Hematopoietic multipotent progenitor cell treated with erythropoietin and hydrocortisone succinate and interleukin-3 and kit ligand, for 15 days (in vitro differentiated cells): ENCODE measurements at regions not wholly inside any gene's neighbourhood (a gene's known extent, or its start where the extent isn't known, plus 50 kb on each side); places are given as distances from the start of the nearest gene placed in this dataset.
"Not testable (repeated sequence)": the region's sequence is repeated elsewhere in the genome, so short reads cannot be mapped to it uniquely, and the experiment has no call there.

ENCODE experiments used
- DNase-seq: peaks from one replicate; pipeline ENCODE4 v3.0.0-alpha.2; 2015; ENCODE audit warnings: low spot score

DNA sequence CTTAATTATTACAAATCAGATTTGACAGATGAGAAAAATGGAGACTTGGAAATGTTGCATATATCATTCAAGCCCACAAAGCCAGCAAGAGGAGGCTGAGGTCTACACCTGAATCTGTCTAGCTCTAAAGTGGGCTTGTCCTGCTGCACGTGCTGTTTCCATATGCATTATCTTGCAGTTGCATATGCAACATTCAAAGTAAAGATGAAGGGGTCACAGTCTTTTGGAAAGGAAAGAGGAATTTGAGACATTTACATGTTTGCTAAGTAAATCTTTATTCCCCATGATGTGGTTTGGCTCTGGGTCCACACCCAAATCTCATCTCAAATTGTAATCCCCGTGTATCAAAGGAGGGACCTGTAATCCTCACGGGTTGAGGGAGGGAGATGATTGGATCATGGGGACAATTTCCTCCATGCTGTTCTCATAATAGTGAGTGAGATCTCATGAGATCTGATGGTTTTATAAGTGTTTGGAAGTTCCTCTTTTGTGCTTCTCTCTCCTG, 98.3 kb downstream of the BACH1 start:
- no peak for DNase-seq

- DNase-seq, result no peak
Observed at GRCh38 chr21:29403301-29403700, 104.6 kb downstream of the BACH1 start.

GRCh38 chr21:29403922-29404538, 105.3 kb downstream of the BACH1 start:
- no peak for DNase-seq

GRCh38 chr21:29405503-29406122, 106.9 kb downstream of the BACH1 start:
- DNase-seq, result no peak

GRCh38 chr21:29406385-29406784, 107.7 kb downstream of the BACH1 start:
- DNase-seq, result no peak

GRCh38 chr21:29407571-29407970, 108.8 kb downstream of the BACH1 start:
- no peak for DNase-seq

DNA sequence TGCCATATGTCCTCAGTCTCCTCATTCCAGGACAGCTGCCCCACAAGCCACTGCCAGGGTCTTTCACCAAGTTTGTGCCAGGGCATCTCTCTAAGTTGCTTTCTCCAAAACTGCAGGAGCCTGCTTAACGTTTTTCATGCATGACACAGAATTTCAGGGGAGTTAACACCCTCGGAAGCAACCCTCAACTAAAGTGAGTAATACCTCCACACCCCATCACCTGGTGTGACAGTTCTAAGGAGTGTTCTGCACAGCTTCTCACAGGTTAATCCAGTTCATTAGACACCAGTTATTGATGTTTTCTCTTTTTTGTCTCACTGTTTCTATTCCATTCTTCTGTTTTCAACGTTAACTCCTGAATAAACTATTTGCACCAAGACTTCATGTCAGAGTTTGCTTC, 115.0 kb downstream of the BACH1 start:
- no peak for DNase-seq

- no peak for DNase-seq
Observed at GRCh38 chr21:29416268-29416667, 117.5 kb downstream of the BACH1 start.

DNA sequence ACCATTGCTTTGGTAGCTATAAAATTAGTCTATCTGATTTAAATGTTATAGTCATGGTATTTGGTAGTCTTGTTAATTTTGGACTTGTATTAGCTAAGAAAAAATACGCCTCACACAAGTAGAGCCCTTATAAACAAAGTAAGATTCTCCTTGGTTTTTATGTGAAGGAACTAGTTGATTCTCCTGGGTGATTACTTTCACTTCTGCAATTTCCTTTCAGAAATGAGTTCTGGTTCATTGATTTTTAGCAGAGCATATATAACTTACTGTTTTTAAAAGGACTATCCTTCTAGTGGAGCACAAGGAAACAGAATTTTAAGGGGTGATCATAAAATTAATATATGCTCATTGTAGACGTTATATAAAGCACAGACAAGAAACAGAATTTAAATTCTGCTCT, 120.1 kb downstream of the BACH1 start:
- DNase-seq, result no peak

- no peak for DNase-seq
Observed at GRCh38 chr21:29419422-29419821, 120.7 kb downstream of the BACH1 start.

GRCh38 chr21:29423099-29423870, 124.6 kb downstream of the BACH1 start:
- no peak for DNase-seq

DNA sequence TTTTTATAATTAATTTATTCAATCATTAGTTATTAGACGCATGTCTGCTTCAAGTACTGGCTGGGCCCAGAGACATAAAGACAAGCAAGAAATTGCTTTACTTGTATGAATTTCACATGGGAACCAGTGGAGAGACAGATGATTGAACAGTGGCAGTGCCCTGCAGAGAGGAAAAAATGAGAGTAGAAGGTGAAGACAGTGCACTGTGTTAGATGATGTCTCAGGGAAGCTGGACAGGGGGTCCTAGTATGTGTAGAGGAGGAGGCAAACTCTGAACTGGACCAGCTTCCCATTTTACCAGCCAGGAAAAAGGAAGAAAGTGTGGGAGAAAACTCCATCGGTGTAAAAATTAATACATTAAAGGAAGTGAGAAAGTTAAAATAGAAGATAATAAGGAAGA, 126.0 kb downstream of the BACH1 start:
- DNase-seq, result no peak

GRCh38 chr21:29429218-29429617, 130.5 kb downstream of the BACH1 start:
- no peak for DNase-seq

DNA sequence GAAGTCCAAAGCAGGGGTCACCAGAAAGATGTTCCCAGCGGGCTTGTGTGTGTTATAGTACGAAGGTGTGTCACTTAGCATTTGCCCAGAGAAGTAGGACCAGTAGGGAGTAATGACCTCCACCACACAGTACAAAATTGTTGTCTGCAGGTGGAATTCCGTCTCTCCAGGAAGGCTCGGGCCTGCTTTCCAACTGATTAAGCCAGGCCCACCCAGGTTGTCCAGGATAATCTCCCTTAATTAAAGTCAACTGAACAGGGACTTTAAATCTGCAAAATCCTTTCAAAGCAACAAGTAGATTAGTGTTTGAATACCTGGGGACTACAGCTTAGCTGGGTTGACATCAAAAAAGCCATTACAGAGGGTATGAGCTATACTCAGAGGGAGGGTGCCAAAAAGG, 131.3 kb downstream of the BACH1 start:
- no peak for DNase-seq

- no peak for DNase-seq
Observed at GRCh38 chr21:29430576-29430975, 131.9 kb downstream of the BACH1 start.

GRCh38 chr21:29431178-29431577, 132.5 kb downstream of the BACH1 start:
- DNase-seq, result no peak

DNA sequence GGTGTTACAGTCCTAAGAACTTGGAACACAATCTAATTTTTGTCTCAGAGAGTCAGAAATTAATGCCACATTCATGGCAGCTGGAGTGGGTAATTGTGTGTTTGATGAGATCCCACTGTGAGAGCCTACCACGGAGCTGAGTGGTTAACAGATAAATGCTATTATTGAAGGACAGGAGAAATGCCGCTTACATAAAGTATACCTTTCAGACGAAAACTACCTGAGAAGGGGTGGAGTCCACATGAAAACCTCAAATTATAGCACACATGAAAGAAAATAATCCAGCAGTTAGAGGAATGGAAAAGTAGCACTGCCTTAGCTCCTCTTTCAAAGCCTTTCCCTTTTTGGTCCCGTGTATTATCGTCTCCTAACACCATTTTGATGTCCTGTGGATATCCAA, 133.0 kb downstream of the BACH1 start:
- no peak for DNase-seq

- DNase-seq, result no peak
Observed at GRCh38 chr21:29433366-29434059, 134.8 kb downstream of the BACH1 start.

GRCh38 chr21:29434081-29434480, 135.4 kb downstream of the BACH1 start:
- DNase-seq, result no peak

DNA sequence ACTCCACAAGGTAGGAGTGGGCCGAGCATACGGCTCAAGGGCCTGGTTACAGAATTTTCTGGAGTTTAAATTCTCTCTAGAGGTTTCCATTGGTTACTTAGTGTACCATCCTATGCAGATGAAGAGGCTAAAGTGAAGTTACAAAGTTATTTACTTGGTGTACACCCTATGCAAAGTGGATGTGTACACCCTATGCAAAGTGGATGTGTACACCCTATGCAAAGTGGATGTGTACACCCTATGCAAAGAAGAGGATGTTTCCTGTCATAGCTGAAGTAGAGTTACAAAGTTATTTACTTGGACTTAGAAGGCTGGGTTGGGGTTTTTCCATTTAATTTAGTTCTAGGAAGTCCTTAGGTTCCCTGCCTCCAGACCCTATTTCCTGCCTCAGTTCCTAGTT, 136.3 kb downstream of the BACH1 start:
- DNase-seq, result not testable (repeated sequence)

GRCh38 chr21:29436143-29436542, 137.4 kb downstream of the BACH1 start:
- no peak for DNase-seq

DNA sequence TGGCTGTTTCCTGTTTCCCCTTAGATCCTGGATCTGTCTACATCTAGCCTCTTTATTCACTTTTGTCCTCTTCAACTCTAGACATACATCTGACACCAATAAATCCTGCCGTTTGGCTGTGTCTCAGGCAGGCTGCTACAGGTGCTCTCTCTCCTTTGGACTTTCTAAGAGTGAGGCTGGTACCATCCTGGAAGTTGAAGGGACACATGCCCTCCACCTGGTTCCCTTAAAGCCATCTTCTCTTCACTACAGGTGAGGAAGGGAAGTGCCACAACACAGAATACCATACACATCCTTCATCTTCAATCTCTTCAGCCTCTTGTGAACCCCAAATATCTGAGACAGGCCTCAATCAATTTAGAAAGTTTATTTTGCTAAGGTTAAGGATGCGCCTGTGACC, 137.9 kb downstream of the BACH1 start:
- no peak for DNase-seq

DNA sequence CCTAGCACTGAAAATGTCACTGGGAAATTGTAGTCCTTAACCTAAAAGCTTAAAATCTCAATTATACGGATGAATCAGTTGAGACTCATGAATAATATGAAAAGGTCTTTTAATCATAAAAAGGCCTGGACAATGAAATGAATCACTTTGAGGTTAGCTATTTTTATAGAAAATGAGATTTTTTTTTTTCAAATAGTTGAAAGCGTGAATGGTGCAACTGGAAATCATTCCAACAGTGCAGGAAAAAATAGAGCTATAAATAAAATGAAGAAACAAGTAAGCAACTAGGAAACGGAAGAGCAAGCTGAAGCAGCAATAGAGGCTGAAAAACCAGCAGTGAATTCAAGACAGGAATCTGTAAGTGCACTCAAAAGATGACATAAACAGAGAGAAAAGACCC, 142.9 kb downstream of the BACH1 start:
- DNase-seq, result no peak
